ENCODE measurements at regions not wholly inside any gene's neighbourhood (a gene's known extent, or its start where the extent isn't known, plus 50 kb on each side); places are given as distances from the start of the nearest gene placed in this dataset.

GRCh38 chr6:90989763-90990162 lies 402.9 kb upstream of the MAP3K7 start:
- no peak for DNase-seq (ENCODE audit: low read depth, low spot score)

GRCh38 chr6:90984066-90984465 lies 397.2 kb upstream of the MAP3K7 start:
- DNase-seq (ENCODE audit: low read depth, low spot score) = no peak

GRCh38 chr6:90983462-90983861 lies 396.6 kb upstream of the MAP3K7 start:
- DNase-seq (ENCODE audit: low read depth, low spot score) = no peak

GRCh38 chr6:90982581-90982980 lies 395.7 kb upstream of the MAP3K7 start:
- no peak for DNase-seq (ENCODE audit: low read depth, low spot score)

DNA sequence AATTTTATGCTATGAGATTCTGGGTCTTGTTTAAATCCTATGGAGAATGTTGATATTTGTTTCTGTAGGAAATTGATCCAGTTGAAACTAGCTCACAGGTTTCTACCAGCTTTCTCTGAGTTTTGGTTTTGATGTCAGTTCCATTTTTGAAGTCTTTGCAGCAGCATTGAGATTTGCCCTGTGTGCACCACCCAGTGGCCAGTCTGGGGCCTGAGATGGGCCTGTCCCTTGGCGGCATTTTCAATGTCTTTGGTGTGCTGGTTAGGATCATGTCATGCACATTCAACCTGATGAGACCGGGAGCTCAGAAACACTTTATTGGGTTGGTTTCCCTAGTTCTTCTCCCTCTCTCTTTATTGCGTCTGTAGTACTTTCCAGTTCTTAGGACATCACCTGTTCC lies 395.2 kb upstream of the MAP3K7 start:
- no peak for DNase-seq (ENCODE audit: low read depth, low spot score)

GRCh38 chr6:90978046-90978445 lies 391.2 kb upstream of the MAP3K7 start:
- peak; percentile 11 for DNase-seq (ENCODE audit: low read depth, low spot score)

DNA sequence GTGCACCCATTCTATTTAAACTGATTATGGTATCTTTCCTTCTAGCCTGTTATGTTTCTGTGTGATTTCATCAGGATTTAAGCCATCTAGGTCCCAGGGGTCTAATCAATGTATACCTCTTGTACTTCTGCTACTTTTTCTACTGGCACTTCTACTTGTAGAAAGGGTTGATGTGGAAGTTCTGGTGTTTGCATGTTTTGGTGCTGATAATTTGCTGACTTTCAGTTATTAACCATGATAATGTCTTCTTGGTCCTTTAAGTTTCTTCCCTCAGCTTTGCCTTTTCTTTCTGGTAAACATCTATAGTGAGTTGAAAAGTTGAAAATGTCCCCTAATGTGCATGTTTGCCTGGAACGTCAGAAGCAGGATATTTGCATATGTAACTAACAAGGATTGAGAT lies 390.6 kb upstream of the MAP3K7 start:
- no peak for DNase-seq (ENCODE audit: low read depth, low spot score)

GRCh38 chr6:90976341-90976740 lies 389.5 kb upstream of the MAP3K7 start:
- no peak for DNase-seq (ENCODE audit: low read depth, low spot score)

GRCh38 chr6:90975741-90976140 lies 388.9 kb upstream of the MAP3K7 start:
- DNase-seq (ENCODE audit: low read depth, low spot score) = no peak

- DNase-seq (ENCODE audit: low read depth, low spot score) = no peak
These were observed 386.3 kb upstream of the MAP3K7 start for GRCh38 chr6:90973188-90973587.

GRCh38 chr6:90970672-90971071 lies 383.8 kb upstream of the MAP3K7 start:
- DNase-seq (ENCODE audit: low read depth, low spot score) = no peak

DNA sequence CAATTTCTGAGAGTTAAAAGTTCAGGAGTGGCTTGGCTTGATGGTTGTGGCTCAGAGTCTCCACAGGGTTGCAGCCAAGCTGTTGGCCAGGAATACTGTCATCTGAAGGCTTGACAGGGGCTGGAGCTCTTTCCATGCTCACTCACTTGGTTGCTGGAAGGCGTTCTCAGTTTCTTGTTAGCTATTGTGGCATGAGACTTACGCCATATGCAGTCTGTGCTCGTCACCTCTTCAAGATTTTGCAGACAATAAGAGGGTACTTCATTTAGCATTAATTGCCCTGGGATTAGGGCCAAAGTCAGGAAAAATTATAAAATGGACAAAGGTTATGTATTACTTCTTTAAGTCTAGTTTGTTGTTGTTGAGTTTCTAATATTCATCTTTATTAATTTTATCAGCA lies 380.6 kb upstream of the MAP3K7 start:
- DNase-seq (ENCODE audit: low read depth, low spot score) = no peak

DNA sequence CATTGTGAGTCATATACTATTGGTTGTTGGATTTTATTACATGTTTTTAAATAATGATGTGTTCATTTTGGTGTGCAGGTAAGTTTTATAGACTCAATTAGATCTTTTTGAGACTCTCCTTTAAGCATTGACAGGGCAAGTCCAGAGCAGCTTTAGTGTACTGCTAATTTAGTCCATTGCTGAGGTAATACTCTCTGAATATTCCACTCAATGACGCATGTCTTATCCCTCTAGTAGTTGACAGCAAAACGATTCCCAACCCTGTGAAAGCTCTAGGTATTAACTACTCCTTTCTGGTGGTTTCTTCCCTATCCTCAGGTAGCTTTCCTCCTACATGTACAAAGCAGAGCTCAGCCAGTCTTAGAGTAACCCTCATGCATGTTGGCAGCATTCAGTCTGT lies 373.5 kb upstream of the MAP3K7 start:
- no peak for DNase-seq (ENCODE audit: low read depth, low spot score)

DNA sequence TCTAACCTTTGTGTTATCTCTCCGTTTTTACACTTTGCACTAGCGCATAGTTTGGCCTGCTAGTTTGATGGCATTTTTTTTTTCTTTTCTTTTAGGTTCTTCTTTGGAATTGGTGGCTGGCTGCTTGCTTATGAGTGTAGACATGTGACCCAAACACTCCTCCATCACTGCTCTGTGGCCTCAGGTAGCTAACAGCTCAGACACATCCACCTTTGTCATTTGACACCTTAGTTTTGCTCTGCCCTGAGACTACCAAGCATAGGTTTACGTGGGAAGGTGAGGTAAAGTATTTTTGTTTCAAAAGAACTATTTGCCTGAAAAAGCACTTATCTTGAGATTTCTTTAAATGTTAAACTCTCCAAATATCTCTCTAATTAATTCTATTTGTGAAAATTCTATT lies 368.4 kb upstream of the MAP3K7 start:
- no peak for DNase-seq (ENCODE audit: low read depth, low spot score)

DNA sequence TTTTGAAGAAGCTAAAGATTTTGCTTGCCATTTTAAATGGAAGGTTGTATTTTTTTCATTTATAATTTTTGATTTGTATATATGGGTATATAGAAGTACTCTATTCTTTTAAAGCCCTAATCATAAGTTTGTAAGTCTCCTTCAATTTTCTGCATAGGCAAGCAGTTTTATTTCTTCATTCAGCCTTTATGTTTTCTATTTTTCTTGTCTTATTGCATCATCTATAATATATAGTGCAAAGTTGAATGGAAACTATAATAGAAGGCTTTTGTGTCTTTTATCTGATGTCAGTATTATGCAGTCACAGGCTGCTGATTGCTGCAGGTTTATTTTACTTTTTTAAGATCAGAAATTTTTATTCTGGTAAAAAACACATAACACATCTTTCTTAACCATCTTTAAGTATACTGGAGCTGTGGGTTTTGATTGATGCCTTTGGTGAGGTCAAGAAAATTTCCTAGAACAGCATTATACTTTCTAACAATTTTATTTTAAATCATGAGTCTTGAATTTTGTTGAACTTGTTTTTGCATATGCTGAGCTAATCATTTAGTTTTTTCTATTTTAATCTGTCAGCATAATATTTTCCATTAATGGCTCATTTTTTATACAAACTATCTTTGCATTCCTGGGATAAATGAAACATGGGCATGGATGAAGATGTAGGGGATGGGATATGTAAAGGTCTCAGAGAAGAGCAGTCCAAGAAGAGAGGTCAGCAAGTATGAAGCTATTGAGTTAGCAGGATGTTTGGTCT lies 366.7 kb upstream of the MAP3K7 start:
- no peak for DNase-seq (ENCODE audit: low read depth, low spot score)

GRCh38 chr6:90952176-90952575 lies 365.3 kb upstream of the MAP3K7 start:
- no peak for DNase-seq (ENCODE audit: low read depth, low spot score)

GRCh38 chr6:90948540-90948939 lies 361.7 kb upstream of the MAP3K7 start:
- no peak for DNase-seq (ENCODE audit: low read depth, low spot score)

GRCh38 chr6:90947184-90948064 lies 360.6 kb upstream of the MAP3K7 start:
- DNase-seq (ENCODE audit: low read depth, low spot score) = no peak

DNA sequence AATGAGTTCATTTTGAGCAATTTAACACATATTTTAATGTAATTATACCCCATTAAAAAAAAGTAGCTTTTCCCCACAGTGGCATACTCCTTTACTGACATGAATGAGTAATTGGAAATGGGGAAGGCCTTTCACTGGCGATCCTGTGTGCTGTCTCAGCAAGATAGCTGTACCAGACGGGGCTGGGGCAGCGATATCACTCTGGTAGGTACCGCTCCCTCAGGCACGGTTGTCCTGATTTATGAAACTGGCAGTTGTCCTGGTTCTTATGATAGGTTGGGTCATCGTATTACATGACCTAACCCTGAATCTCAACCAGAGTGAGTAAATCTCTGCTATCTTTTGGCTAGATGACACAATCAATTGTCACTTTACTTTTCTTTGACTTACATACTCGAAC lies 355.0 kb upstream of the MAP3K7 start:
- no peak for DNase-seq (ENCODE audit: low read depth, low spot score)

DNA sequence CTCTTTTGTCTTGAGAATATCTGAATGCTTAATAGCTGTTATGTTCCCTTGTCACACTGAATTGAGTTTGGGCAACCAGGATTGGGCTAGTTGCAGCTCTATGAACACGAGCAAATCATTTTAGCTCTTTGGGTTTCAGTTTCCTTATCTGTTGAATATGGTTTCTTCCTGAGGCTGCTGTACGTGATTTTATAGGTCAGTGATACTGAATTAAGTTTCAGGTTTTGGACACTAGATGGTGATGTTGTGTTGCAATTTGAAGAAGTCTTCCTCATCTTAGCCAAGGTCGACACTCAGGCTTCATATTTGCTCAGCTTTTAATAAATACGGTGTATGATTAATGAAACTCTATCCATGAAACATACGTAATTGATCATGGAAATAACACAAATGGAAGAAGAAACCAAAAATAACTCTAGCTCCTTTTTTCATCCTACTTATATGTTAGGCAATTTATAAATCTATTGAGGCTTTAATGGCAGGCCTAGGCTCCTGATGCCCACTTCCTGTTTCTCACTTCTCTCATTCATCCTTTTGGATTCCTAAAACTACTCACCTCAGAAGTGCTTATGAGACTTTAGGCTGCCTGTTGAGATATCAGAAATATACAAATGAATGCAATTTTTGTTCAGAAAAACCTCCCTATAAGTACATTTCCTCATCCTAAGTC lies 354.1 kb upstream of the MAP3K7 start:
- peak; percentile 76 for DNase-seq (ENCODE audit: low read depth, low spot score)

GRCh38 chr6:90939906-90940305 lies 353.0 kb upstream of the MAP3K7 start:
- DNase-seq (ENCODE audit: low read depth, low spot score) = no peak

DNA sequence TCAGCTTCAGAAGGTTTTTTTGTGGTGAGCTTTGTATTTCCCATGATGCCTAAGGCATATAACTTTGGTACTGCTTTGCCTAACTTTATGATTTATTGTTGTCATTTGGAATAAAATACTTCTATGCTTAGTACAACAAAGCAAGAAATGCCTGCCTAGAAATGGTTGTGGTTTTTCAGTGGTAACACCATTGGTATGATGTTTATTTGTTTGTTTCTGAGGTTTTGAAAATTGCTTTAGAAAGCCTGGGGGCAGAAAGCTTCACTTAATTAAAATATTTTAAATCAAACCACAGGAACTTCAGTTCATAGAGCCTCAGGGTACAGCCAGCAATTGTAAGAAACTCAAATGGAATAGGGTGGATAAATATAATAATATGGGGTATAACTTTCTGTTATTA lies 351.2 kb upstream of the MAP3K7 start:
- peak; percentile 48 for DNase-seq (ENCODE audit: low read depth, low spot score)
